ENCODE measurements at regions not wholly inside any gene's neighbourhood (a gene's known extent, or its start where the extent isn't known, plus 50 kb on each side); places are given as distances from the start of the nearest gene placed in this dataset.

- no peak for TF ChIP-seq CTCF (IDR thresholded peaks at IDR 0.05; ENCODE audit: insufficient read depth, low read depth, low read length)
- no peak for TF ChIP-seq EZH2 (IDR thresholded peaks at IDR 0.05; ENCODE audit: insufficient read depth, low read length)
These were observed 66.9 kb upstream of the SFMBT2 start for GRCh38 chr10:7477538-7478334.
